AG04450 (cell line): ENCODE measurements at regions not wholly inside any gene's neighbourhood (a gene's known extent, or its start where the extent isn't known, plus 50 kb on each side); places are given as distances from the start of the nearest gene placed in this dataset.
A peak's percentile ranks its signal among the peaks of the same experiment; 100 is the strongest.
"Not testable (repeated sequence)": the region's sequence is repeated elsewhere in the genome, so short reads cannot be mapped to it uniquely, and the experiment has no call there.

ENCODE experiments used
- CTCF ChIA-PET: fragments of 300-600, 350-600 bp; formaldehyde crosslinking; extraction: SDS; loops from one replicate; lab custom pipeline; 2022; ENCODE audit warnings: antibody characterized with exemption, inconsistent platforms; lab: Charles Lee
- POLR2A ChIA-PET: fragments of 350-600 bp; formaldehyde crosslinking; extraction: SDS; loops from one replicate; lab custom pipeline; 2021; ENCODE audit warnings: antibody characterized with exemption, inconsistent platforms; lab: Yijun Ruan, JAX
- DNase-seq: peaks from one replicate; pipeline ENCODE4 v3.0.0-alpha.2; 2011; ENCODE audit warnings: low read depth, low spot score
- H3K27ac ChIP-seq: one replicate; pipeline ENCODE4 v1.5.1; 2012; ENCODE audit warnings: low read depth, low read length, control low read depth
- H3K27me3 ChIP-seq: one replicate; pipeline ENCODE4 v1.6.0; 2012; ENCODE audit warnings: low read length; ENCODE audit not compliant: control insufficient read depth, insufficient read depth
- H3K4me3 ChIP-seq: 2 replicates; pipeline ENCODE4 v1.5.1; 2011; ENCODE audit warnings: mild to moderate bottlenecking, low read depth, low read length, control low read depth
- H3K9me3 ChIP-seq: 2 replicates; pipeline ENCODE4 v1.5.1; 2012; ENCODE audit warnings: low read length; ENCODE audit not compliant: control insufficient read depth, insufficient read depth
- TF ChIP-seq, protein P1 (sequence below): IDR thresholded peaks from 2 replicates; pipeline ENCODE4 v1.5.1; 2011; ENCODE audit warnings: low read depth, low read length, control low read depth, inconsistent platforms

DNA sequence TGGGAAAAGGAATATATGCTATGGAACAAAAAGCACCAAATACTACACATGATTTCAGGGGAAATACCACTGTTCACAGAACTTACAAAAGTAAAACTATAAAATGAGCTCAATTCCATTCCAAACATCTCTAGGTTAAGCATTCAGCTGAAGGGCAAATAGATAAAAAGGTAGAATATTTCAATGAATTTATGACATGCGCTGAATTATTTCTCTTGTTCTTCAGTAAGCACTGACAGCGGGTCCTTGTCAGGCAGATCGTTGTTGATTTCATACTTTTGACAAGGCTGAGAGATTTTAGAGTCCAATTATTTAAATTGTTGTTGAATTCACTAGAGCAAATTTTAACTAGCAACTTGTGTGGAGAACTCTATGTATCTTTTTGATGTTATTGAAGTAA is 449.6 kb downstream of the GUCY1A2 start:
- H3K4me3 ChIP-seq, result no peak overlapping the region
- H3K27me3 ChIP-seq, result no peaks in the 10 kb centered on the region
- POLR2A ChIA-PET, result no interaction called here
- H3K27ac ChIP-seq, result no peak overlapping the region
- DNase-seq, result no peak
- H3K9me3 ChIP-seq, result no peaks in the 10 kb centered on the region
- TF ChIP-seq, protein P1, sequence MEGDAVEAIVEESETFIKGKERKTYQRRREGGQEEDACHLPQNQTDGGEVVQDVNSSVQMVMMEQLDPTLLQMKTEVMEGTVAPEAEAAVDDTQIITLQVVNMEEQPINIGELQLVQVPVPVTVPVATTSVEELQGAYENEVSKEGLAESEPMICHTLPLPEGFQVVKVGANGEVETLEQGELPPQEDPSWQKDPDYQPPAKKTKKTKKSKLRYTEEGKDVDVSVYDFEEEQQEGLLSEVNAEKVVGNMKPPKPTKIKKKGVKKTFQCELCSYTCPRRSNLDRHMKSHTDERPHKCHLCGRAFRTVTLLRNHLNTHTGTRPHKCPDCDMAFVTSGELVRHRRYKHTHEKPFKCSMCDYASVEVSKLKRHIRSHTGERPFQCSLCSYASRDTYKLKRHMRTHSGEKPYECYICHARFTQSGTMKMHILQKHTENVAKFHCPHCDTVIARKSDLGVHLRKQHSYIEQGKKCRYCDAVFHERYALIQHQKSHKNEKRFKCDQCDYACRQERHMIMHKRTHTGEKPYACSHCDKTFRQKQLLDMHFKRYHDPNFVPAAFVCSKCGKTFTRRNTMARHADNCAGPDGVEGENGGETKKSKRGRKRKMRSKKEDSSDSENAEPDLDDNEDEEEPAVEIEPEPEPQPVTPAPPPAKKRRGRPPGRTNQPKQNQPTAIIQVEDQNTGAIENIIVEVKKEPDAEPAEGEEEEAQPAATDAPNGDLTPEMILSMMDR, result no peak
- CTCF ChIA-PET, result no interaction called here

DNA sequence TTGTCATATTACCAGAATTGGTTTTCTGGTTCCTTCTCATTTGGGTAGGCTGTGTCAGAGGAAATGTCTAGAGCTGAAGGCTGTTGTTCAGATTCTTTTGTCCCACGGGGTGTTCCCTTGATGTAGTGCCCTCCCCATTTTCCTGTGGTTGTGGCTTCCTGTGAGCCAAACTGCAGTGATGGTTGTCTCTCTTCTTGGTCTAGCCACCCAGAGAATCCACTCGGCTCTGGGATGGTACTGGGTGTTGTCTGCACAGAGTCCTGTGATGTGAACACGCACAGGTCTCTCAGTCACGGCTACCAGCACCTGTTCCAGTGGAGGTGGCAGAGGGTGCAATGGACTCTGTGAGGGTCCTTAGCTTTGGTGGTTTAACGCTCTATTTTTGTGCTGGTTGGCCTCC is 440.9 kb downstream of the GUCY1A2 start:
- H3K9me3 ChIP-seq, H3K27me3 ChIP-seq, H3K4me3 ChIP-seq, H3K27ac ChIP-seq, DNase-seq, CTCF ChIA-PET, POLR2A ChIA-PET: not testable (repeated sequence)

DNA sequence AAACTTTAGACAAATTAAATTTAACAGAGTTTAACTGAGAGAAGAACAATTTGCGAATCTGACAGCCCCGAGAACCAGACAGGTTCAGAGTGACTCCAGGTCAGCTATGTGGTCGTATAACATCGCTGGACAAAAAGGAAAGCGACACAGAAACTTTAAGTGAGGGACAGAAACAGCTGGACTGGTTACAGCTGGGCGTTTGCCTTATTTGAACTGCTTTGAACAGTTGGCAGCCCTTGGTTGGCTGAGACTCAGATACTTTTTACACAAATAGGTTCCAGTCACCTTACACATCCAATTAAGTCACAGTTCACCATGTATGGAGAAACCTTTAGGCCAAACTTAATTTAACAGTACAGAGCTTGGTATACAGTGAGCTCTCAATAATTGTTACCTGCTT is 436.9 kb downstream of the GUCY1A2 start:
- ChIA-PET POLR2A (no interaction called here), CTCF (interaction anchor here (2.2 kb wide), 1 partner anchor 425 kb away, joined by 8 read pairs; no protein-coding TSS in a partner anchor)
- no peak for DNase-seq
- Histone ChIP-seq H3K9me3 (no peaks in the 10 kb centered on the region), H3K4me3 (no peak overlapping the region), H3K27ac (no peak overlapping the region), H3K27me3 (no peaks in the 10 kb centered on the region)
- TF ChIP-seq, protein P1, result no peak

DNA sequence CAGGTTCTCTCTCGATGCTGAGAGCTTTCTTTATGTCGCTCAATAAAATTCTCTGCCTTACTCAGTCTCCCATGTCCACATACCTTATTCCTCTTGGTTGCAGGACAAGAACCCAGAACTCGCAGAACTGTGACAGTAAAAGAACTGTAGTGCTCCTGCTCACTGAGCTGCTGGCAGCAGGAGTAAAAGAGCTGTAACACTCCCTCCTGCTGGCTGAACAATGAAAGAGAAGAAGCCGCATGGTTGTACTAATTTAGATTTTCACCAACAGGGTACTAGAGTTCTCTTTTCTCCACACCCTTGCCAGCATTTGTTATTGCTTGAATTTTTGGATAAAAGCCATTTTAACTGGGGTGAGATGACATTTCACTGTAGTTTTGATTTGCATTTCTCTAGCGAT is 433.2 kb downstream of the GUCY1A2 start:
- no peak for DNase-seq
- POLR2A ChIA-PET, result no interaction called here
- TF ChIP-seq, protein P1, result peak; percentile 61
- no peak overlapping the region for H3K4me3 ChIP-seq
- H3K27ac ChIP-seq, result no peak overlapping the region
- CTCF ChIA-PET, result interaction anchor here (0.9 to 2.4 kb wide), 13 partner anchors 99 to 498 kb away, joined by 3 to 8 read pairs (median 3); no protein-coding TSS in a partner anchor
- no peaks in the 10 kb centered on the region for H3K9me3 ChIP-seq
- no peaks in the 10 kb centered on the region for H3K27me3 ChIP-seq

DNA sequence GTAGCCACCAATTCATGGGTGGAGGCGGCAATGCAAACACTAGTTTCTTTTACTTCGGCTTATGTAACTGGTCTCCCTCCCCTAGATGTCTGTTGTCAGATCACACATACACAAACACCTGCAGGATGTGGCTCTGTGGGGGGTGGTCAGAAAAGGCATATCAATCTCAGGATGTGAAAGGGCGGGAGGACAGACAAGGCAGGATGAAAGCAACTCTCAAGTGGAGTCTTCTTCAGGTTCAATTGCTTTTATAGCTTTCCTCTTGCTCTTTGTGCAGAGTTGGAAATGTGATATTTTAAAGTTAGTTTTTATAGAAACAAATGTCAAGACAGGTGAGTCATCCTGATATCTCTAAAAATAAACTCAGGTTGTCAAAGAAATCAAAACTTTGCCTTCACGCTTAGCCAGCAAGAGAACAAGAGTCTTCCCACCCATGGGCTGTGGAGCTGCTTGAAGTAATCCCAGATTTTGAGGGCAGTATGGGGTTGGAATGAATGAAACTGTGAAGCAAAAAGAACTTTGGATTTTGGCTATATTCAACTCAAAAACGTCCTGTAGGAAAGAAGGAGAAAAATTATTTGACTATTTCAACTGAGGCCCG is 423.4 kb downstream of the GUCY1A2 start:
- no peaks in the 10 kb centered on the region for H3K9me3 ChIP-seq
- no peak for DNase-seq
- TF ChIP-seq, protein P1, result no peak
- CTCF ChIA-PET, result no interaction called here
- POLR2A ChIA-PET, result no interaction called here
- no peak overlapping the region for H3K4me3 ChIP-seq
- no peak overlapping the region for H3K27ac ChIP-seq
- H3K27me3 ChIP-seq, result no peaks in the 10 kb centered on the region
